Tibial nerve (tissue), 4 donors: ENCODE measurements at regions not wholly inside any gene's neighbourhood (a gene's known extent, or its start where the extent isn't known, plus 50 kb on each side); places are given as distances from the start of the nearest gene placed in this dataset.

ENCODE experiments used
- EP300 ChIP-seq, 2 donors: sonication (generic); formaldehyde crosslinking; IDR thresholded peaks; one replicate each; pipeline ENCODE4 v1.6.1; 2017; ENCODE audit warnings: antibody characterized with exemption in 2 of 2, mild to moderate bottlenecking in 1 of 2
- POLR2A ChIP-seq, 2 donors: fragments of 450-650 bp; IDR thresholded peaks; one replicate each; pipeline ENCODE4 v1.6.1; 2017; ENCODE audit warnings: antibody characterized with exemption in 2 of 2, mild to moderate bottlenecking in 2 of 2, moderate library complexity in 2 of 2
- TF ChIP-seq, protein P1 (sequence below), 5 experiments: fragments of 200-600 bp in 3 of 5; fragments of 450-650 bp in 2 of 5; sonication (generic) in 3 of 5; IDR thresholded peaks; one replicate each; pipeline ENCODE4 v1.5.1; 2016 to 2019; ENCODE audit warnings: antibody characterized with exemption in 5 of 5, mild to moderate bottlenecking in 3 of 5, moderate library complexity in 2 of 5

DNA sequence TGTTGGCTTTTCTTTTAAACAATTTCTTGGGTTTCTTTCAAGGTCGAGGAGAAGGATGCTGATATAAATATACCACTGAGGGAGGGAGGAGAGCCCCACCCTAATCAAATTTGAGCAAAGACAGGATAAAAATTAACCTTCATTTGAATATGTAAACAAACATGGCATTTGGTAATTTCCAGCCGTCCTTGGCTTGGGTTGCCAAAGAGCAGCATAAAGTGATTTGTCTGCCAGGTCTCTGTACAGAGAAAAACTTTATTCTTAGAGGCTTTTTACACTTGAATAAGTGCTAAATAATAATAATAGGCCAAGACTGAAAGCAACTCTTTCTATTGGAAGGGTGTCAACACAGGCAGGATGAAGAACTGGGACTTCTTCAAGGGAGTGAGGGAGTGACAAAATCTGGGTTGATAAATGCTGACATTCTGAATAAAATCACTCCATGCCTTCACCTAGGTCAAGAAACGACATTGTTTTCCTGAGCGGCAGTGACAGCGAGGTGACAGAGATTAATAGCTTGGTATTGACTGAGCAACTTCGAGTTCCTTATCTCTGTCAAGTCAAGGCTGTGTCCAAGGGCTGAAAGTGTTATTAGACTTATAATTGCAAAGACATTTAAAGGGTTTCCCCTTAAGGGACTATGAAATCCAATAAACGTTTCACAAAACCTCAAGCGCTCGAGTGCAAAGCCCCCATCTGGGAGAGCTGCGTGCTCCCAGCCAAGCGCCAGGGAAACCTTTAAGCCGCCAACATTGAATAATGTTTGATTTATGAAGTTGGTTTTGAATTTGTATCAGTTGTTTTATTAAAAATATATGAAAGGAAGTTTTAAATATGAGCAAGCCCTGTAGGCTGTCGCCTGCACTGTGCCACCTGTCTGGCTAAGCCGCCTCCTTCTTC lies 269.5 kb upstream of the N4BP1 start:
- TF ChIP-seq, protein P1, sequence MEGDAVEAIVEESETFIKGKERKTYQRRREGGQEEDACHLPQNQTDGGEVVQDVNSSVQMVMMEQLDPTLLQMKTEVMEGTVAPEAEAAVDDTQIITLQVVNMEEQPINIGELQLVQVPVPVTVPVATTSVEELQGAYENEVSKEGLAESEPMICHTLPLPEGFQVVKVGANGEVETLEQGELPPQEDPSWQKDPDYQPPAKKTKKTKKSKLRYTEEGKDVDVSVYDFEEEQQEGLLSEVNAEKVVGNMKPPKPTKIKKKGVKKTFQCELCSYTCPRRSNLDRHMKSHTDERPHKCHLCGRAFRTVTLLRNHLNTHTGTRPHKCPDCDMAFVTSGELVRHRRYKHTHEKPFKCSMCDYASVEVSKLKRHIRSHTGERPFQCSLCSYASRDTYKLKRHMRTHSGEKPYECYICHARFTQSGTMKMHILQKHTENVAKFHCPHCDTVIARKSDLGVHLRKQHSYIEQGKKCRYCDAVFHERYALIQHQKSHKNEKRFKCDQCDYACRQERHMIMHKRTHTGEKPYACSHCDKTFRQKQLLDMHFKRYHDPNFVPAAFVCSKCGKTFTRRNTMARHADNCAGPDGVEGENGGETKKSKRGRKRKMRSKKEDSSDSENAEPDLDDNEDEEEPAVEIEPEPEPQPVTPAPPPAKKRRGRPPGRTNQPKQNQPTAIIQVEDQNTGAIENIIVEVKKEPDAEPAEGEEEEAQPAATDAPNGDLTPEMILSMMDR (IDR thresholded peaks at IDR 0.05) = no peak
- TF ChIP-seq EP300 (IDR thresholded peaks at IDR 0.05) (no peak), POLR2A (IDR thresholded peaks at IDR 0.05) (no peak)
